ENCODE measurements at regions not wholly inside any gene's neighbourhood (a gene's known extent, or its start where the extent isn't known, plus 50 kb on each side); places are given as distances from the start of the nearest gene placed in this dataset.
"Not testable (repeated sequence)": the region's sequence is repeated elsewhere in the genome, so short reads cannot be mapped to it uniquely, and the experiment has no call there.

DNA sequence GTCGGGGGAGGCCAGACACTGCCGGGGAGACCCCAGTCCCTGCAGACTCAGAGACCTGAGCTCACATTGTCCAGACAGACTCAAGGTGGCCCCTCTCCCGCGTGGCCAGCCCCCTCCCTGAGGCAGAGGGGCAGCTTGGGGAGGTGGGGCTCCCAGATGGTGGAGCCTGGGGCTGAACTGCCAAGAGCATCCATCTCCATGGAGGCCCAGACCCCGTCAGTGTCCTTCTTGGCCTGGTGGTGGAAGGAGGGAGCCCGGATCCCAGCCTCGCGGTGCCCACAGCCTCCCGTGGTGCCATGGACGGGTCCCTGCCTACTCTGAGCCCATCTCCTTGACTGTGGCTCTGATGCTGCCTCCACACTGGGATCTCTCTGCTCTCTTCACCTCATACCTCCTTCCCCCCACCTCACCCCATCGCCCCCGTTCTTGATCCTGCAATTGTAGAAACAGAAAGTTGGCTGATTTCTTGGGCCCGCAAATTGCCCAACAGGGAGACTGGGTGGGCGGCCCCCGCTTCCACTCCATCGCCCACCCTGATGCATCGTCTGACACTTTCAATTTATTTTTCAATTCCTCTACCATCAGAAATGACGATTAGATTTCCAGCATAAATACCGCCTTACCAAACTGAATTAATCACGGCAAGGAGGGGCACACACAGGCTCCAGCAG is 348.9 kb downstream of the MATN1 start:
- Histone ChIP-seq H3K4me3 (ENCODE audit: insufficient read depth, low read depth, low read length) (no peak overlapping the region), H3K36me3 (replicated peaks; ENCODE audit: control insufficient read depth, insufficient read depth, low read length) (no peaks in the 10 kb centered on the region), H3K27me3 (ENCODE audit: control insufficient read depth, insufficient read depth, low read length) (no peaks in the 10 kb centered on the region)
- no peak for DNase-seq

DNA sequence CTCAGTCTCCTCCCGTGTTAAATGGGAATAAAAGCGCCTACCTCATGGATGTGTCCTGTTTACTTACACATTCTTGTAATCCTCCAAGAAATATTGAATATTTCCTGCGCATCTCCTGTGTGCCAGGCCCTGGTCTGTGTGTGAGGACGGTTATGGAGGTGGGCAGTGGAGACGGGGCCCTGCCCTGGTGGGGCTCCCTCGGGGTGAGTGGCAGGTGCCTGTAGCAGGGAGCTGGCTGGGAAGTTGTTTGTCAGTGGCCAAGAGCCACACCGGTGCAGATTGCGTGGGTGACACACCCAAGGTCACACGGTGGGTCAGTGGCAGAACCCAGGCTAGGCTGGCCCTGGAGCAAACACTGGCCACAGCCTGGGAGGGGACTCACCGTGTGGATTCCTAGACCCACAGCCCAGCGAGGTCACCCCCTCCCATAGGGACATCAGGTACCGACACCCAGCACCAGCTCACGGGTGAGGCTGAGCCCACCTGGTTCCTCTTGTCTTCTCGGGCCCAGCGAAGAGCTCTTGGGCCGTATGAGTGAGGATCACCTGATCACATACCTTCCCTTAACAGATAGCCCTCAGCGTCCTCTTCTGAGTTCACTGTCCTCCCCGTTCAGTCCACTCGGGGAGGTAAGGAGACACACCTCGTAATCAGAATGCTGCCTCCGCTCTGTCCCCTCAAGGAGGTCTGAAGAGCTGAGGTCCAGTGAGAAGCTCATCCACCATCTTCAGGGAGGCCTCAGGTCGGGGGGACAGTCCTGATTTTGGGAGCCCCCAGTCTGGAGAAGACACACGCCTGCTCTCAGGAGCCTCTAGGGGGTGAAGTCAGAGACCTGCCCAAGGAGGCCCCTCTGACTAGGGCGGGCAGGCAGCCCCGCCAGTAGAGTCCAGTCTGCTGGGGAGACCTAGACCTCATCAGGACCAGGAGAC is 349.6 kb downstream of the MATN1 start:
- no peak for DNase-seq
- Histone ChIP-seq H3K36me3 (replicated peaks; ENCODE audit: control insufficient read depth, insufficient read depth, low read length) (no peaks in the 10 kb centered on the region), H3K27me3 (ENCODE audit: control insufficient read depth, insufficient read depth, low read length) (no peaks in the 10 kb centered on the region), H3K4me3 (ENCODE audit: insufficient read depth, low read depth, low read length) (no peak overlapping the region)

DNA sequence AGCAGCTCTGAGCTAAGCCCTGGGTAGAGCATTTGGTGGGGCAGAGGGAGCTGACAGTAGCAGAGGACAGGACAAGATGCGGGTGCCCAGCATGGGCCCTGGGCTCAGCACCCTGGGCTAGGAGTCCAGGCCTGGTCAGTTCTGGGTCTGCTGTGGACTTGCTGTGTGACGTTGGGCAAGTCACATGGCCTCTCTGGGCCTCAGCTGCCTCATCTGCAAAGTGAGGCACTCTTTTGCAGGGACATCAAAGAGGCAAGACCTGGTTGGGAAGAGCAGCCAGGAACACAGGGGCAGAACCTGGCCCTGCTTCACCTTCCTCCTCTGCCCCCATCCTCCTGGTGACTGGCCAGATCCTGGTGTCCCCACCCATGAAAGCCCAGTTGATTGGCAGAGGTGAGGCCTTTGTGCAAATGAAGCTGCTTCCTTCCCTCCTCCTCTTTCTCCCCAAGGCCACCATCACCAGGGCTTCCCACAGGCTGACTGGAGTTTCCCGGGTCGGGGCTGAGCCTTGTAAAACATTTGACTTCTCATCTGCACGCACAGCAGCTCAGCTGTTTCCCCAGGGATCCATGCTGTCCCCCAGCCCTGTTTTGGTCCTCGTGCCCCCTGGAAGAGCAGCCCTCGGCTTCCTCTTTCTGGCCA is 350.5 kb downstream of the MATN1 start:
- DNase-seq, result peak; percentile 74
- Histone ChIP-seq H3K36me3 (replicated peaks; ENCODE audit: control insufficient read depth, insufficient read depth, low read length) (no peaks in the 10 kb centered on the region), H3K27me3 (ENCODE audit: control insufficient read depth, insufficient read depth, low read length) (no peaks in the 10 kb centered on the region), H3K4me3 (ENCODE audit: insufficient read depth, low read depth, low read length) (no peak overlapping the region)

DNA sequence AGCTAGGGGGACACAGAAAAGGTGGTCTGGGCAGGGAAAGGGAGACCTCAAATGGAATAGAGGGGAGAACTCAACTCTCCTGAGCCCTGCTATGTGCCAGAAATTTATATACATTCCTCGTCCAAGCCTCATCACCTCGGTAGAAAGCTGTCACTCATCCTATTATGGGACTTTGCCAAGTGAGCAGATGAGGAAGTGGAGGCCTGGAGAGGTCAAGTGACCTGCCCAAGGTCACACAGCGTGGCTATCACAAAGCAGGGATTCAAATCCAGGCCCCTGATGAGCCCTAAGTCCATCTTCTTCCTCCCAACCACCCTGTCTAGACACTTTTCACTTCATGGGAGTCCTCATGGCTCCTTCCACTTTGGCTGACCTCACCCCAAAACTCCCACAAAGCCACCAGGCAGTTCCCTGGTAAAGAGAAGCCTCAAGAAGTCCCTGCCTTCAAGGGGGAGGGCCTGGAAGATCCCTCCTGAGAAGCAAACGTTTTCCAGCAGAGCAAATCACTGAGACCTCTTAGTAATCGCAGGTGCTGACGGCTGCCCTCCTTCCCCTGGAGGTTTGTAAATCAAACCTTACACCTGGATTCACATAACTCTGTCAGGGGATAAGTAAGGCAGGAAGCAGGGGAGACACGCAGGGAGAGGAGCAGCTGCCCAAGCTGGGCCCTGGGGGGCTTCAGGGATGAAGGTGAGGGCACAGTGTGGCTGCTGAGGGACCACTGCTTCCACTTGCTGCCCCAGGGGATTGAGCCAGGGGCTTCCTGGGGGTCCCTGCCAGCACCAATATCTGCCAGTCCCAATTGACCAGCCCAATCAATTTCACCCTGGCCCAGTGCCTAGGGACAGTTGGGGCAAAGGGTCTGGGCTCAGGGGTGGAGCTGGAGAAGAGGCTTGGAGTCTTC is 351.2 kb downstream of the MATN1 start:
- H3K36me3 ChIP-seq (replicated peaks; ENCODE audit: control insufficient read depth, insufficient read depth, low read length), result no peaks in the 10 kb centered on the region
- H3K4me3 ChIP-seq (ENCODE audit: insufficient read depth, low read depth, low read length), result no peak overlapping the region
- DNase-seq, result peak; percentile 33
- H3K27me3 ChIP-seq (ENCODE audit: control insufficient read depth, insufficient read depth, low read length), result no peaks in the 10 kb centered on the region

DNA sequence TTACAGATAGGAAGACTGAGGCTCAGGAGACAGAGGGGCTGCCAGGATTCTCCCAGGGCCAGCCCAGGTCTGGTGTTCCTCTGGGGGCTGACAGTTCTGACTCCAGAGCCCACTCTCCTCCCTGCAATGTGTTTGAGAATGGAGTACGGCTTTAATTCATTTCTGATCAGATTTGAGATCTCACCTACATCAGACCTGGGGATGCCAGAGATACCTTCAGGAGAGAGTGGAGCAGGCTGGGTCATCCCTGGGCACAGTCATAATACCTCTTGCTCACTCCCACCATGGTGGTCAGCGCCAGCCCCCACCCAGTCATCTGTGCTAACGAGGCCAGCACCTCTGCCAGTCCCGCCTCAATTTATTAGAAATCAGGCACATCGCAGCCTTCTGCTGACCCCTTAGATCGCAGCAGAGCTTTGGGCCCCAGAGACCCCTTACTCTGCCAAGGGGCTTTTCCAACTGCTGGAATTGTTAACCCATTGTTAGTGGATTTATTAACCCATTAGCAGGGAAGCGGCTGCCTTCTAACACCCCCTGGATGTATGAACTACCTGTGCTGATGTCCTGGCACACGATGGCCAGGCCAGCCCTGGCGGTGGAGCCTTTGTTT is 352.1 kb downstream of the MATN1 start:
- Histone ChIP-seq H3K4me3 (ENCODE audit: insufficient read depth, low read depth, low read length) (no peak overlapping the region), H3K36me3 (replicated peaks; ENCODE audit: control insufficient read depth, insufficient read depth, low read length) (no peaks in the 10 kb centered on the region), H3K27me3 (ENCODE audit: control insufficient read depth, insufficient read depth, low read length) (no peaks in the 10 kb centered on the region)
- DNase-seq, result peak; percentile 13

GRCh38 chr1:30368651-30369240 is 354.6 kb downstream of the MATN1 start:
- peak; percentile 25 for DNase-seq
- H3K36me3 ChIP-seq (replicated peaks; ENCODE audit: control insufficient read depth, insufficient read depth, low read length), result no peaks in the 10 kb centered on the region

DNA sequence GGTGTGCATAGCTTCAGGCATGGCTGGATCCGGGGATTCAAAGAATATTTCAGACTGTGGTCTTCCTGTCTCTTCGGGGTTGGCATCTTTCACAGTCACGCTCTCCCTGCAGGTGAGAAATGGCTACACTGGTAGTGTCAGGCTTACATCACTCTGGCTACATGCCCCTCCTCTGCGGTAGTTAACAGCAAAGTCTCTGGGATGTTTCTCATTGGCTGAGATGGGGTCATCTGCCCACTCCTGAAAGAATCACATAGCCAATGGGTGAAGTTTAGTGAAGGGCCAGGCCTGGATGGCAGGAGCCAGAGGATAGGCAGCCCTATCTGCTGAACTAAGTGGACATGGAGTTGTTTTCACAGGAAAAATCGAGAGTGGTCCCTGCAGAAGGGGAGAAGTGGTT is 356.5 kb downstream of the MATN1 start:
- Histone ChIP-seq H3K36me3 (replicated peaks; ENCODE audit: control insufficient read depth, insufficient read depth, low read length) (no peaks in the 10 kb centered on the region), H3K27me3 (ENCODE audit: control insufficient read depth, insufficient read depth, low read length) (no peaks in the 10 kb centered on the region), H3K4me3 (ENCODE audit: insufficient read depth, low read depth, low read length) (no peak overlapping the region)
- DNase-seq, result peak; percentile 72

More at GRCh38 chr1:30368651-30369240, 354.6 kb downstream of the MATN1 start:
- Histone ChIP-seq H3K4me3 (ENCODE audit: insufficient read depth, low read depth, low read length) (no peak overlapping the region), H3K27me3 (ENCODE audit: control insufficient read depth, insufficient read depth, low read length) (no peaks in the 10 kb centered on the region)

GRCh38 chr1:30366199-30366598 is 357.2 kb downstream of the MATN1 start:
- Histone ChIP-seq H3K4me3 (ENCODE audit: insufficient read depth, low read depth, low read length) (no peak overlapping the region), H3K27me3 (ENCODE audit: control insufficient read depth, insufficient read depth, low read length) (no peaks in the 10 kb centered on the region), H3K36me3 (replicated peaks; ENCODE audit: control insufficient read depth, insufficient read depth, low read length) (no peaks in the 10 kb centered on the region)
- DNase-seq, result no peak

DNA sequence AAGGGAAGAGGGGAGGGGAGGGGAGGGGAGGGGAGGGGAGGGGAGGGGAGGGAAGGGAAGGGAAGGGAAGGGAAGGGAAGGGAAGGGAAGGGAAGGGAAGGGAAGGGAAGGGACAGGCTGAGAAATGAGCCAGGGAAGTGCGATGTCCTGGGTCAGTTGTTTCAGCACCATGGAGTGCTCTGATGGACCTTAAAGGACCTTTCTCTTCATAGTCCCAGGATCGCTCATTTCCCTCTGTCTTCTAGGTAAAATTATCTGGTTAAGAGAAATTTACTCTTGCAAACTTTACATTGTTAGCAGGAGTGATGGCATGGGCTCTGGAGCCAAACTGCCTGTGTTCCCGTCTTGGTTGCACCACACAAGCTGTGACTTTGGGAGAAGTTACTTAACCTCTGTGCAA is 357.8 kb downstream of the MATN1 start:
- no peaks in the 10 kb centered on the region for H3K27me3 ChIP-seq (ENCODE audit: control insufficient read depth, insufficient read depth, low read length)
- no peak overlapping the region for H3K4me3 ChIP-seq (ENCODE audit: insufficient read depth, low read depth, low read length)
- no peak for DNase-seq
- H3K36me3 ChIP-seq (replicated peaks; ENCODE audit: control insufficient read depth, insufficient read depth, low read length), result no peaks in the 10 kb centered on the region

GRCh38 chr1:30363031-30363430 is 360.4 kb downstream of the MATN1 start:
- no peaks in the 10 kb centered on the region for H3K36me3 ChIP-seq (replicated peaks; ENCODE audit: control insufficient read depth, insufficient read depth, low read length)
- H3K27me3 ChIP-seq (ENCODE audit: control insufficient read depth, insufficient read depth, low read length), result no peaks in the 10 kb centered on the region
- H3K4me3 ChIP-seq (ENCODE audit: insufficient read depth, low read depth, low read length), result no peak overlapping the region
- DNase-seq, result no peak

GRCh38 chr1:30362603-30362990 is 360.8 kb downstream of the MATN1 start:
- Histone ChIP-seq H3K27me3 (ENCODE audit: control insufficient read depth, insufficient read depth, low read length) (no peaks in the 10 kb centered on the region), H3K4me3 (ENCODE audit: insufficient read depth, low read depth, low read length) (no peak overlapping the region), H3K36me3 (replicated peaks; ENCODE audit: control insufficient read depth, insufficient read depth, low read length) (no peaks in the 10 kb centered on the region)
- DNase-seq, result no peak

DNA sequence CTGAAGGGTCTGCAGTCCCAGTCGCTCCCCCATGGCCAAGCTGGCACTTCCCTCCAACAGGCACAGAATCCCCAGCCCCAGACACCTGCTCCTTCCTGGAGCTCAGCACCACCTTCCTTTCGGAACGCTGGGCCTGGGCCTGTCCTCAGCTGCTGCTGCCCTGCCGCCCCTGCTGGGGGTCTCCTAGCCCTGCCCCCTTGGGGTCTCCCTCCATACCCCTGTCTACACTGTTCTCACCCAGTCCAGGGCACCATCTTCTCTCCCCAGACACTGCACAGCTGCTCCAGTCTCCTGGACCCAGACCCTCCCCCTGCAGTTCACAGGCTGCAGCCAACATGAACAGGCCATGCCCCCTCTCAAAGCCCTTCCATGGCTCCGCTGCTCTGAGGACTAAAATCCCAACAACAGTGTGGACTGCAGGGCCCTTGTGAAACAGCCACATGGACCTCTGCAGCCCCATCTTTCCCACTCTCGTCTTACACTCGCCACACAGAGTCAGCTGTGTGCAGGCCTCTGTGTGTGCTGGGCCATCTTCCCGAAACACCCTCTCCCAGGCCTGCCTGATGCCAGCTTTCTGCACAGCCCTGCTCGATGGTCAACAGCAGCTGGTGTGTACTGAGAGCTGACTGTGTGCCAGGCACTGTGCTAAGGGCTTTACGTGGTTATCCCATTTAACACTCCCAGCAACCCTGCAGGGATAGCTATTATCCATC is 361.3 kb downstream of the MATN1 start:
- DNase-seq; H3K4me3 ChIP-seq (ENCODE audit: insufficient read depth, low read depth, low read length); H3K36me3 ChIP-seq (replicated peaks; ENCODE audit: control insufficient read depth, insufficient read depth, low read length); H3K27me3 ChIP-seq (ENCODE audit: control insufficient read depth, insufficient read depth, low read length): not testable (repeated sequence)

GRCh38 chr1:30360753-30361152 is 362.6 kb downstream of the MATN1 start:
- DNase-seq, result no peak
- no peaks in the 10 kb centered on the region for H3K27me3 ChIP-seq (ENCODE audit: control insufficient read depth, insufficient read depth, low read length)
- no peaks in the 10 kb centered on the region for H3K36me3 ChIP-seq (replicated peaks; ENCODE audit: control insufficient read depth, insufficient read depth, low read length)
- H3K4me3 ChIP-seq (ENCODE audit: insufficient read depth, low read depth, low read length), result no peak overlapping the region

All from H7 (cell line).